Mesothelial cell of epicardium (in vitro differentiated cells): ENCODE measurements at regions not wholly inside any gene's neighbourhood (a gene's known extent, or its start where the extent isn't known, plus 50 kb on each side); places are given as distances from the start of the nearest gene placed in this dataset.

Experiments
- DNase-seq, 2 experiments: peaks; one replicate each; pipeline ENCODE4 v3.0.0; 2021; ENCODE audit warnings: low spot score in 2 of 2; ENCODE audit not compliant: unreplicated experiment in 2 of 2
- H3K27ac Mint-ChIP-seq: 2 replicates; pipeline ENCODE4 v1.8.0; 2021; ENCODE audit warnings: mixed read lengths
- H3K27me3 Mint-ChIP-seq: 2 replicates; pipeline ENCODE4 v1.8.0; 2021; ENCODE audit warnings: low read depth, mixed read lengths
- H3K36me3 Mint-ChIP-seq: 2 replicates; pipeline ENCODE4 v1.8.0; 2021; ENCODE audit warnings: mixed read lengths
- H3K4me1 Mint-ChIP-seq: 2 replicates; pipeline ENCODE4 v1.8.0; 2021; ENCODE audit warnings: mixed read lengths
- H3K4me3 Mint-ChIP-seq: 2 replicates; pipeline ENCODE4 v1.8.0; 2021; ENCODE audit warnings: mild to moderate bottlenecking, moderate library complexity, mixed read lengths
- H3K9me3 Mint-ChIP-seq: 2 replicates; pipeline ENCODE4 v1.8.0; 2021; ENCODE audit warnings: mixed read lengths
- CTCF ChIP-seq: fragments of 200-600 bp; sonication (generic); IDR thresholded peaks from one replicate; pipeline ENCODE4 v1.5.0; 2021; ENCODE audit warnings: antibody characterized with exemption; ENCODE audit not compliant: unreplicated experiment

GRCh38 chr13:34294483-34295129 lies 476.7 kb downstream of the RFC3 start:
- H3K27me3 Mint-ChIP-seq: no peaks in the 10 kb centered on the region
- H3K4me1 Mint-ChIP-seq: peaks cover 2% of the 10 kb centered on the region
- H3K27ac Mint-ChIP-seq: no peak overlapping the region
- H3K9me3 Mint-ChIP-seq: peaks cover 11% of the 10 kb centered on the region
- H3K36me3 Mint-ChIP-seq: no peaks in the 10 kb centered on the region
- TF ChIP-seq CTCF: no peak
- no peak overlapping the region for H3K4me3 Mint-ChIP-seq
- no peak for DNase-seq

- peaks cover 3% of the 10 kb centered on the region for H3K36me3 Mint-ChIP-seq
- peaks cover 4% of the 10 kb centered on the region for H3K4me1 Mint-ChIP-seq
- TF ChIP-seq CTCF: no peak
- no peak overlapping the region for H3K27ac Mint-ChIP-seq
- peaks cover 31% of the 10 kb centered on the region for H3K9me3 Mint-ChIP-seq
- no peak overlapping the region for H3K4me3 Mint-ChIP-seq
- no peak for DNase-seq
- H3K27me3 Mint-ChIP-seq: no peaks in the 10 kb centered on the region
These were observed 482.6 kb downstream of the RFC3 start for GRCh38 chr13:34300559-34300958.

GRCh38 chr13:34302596-34302995 lies 484.6 kb downstream of the RFC3 start:
- Mint-ChIP-seq H3K4me3 (no peak overlapping the region), H3K9me3 (peaks cover 44% of the 10 kb centered on the region), H3K36me3 (peaks cover 3% of the 10 kb centered on the region), H3K27ac (no peak overlapping the region), H3K4me1 (peaks cover 4% of the 10 kb centered on the region), H3K27me3 (no peaks in the 10 kb centered on the region)
- DNase-seq: no peak
- TF ChIP-seq CTCF: no peak

GRCh38 chr13:34303346-34303745 lies 485.4 kb downstream of the RFC3 start:
- Mint-ChIP-seq H3K9me3 (peaks cover 40% of the 10 kb centered on the region), H3K4me1 (peaks cover 4% of the 10 kb centered on the region), H3K36me3 (peaks cover 3% of the 10 kb centered on the region), H3K27ac (no peak overlapping the region), H3K4me3 (no peak overlapping the region), H3K27me3 (no peaks in the 10 kb centered on the region)
- no peak for DNase-seq
- no peak for TF ChIP-seq CTCF

GRCh38 chr13:34307607-34308006 lies 489.7 kb downstream of the RFC3 start:
- TF ChIP-seq CTCF: no peak
- Mint-ChIP-seq H3K36me3 (peaks cover 3% of the 10 kb centered on the region), H3K4me3 (no peak overlapping the region), H3K4me1 (peaks cover 13% of the 10 kb centered on the region), H3K27ac (no peak overlapping the region), H3K9me3 (peaks cover 34% of the 10 kb centered on the region), H3K27me3 (no peaks in the 10 kb centered on the region)
- no peak for DNase-seq

GRCh38 chr13:34308725-34309124 lies 490.8 kb downstream of the RFC3 start:
- Mint-ChIP-seq H3K27me3 (no peaks in the 10 kb centered on the region), H3K4me3 (no peak overlapping the region), H3K27ac (no peak overlapping the region), H3K36me3 (peaks cover 3% of the 10 kb centered on the region), H3K4me1 (peaks cover 13% of the 10 kb centered on the region), H3K9me3 (peaks cover 32% of the 10 kb centered on the region)
- TF ChIP-seq CTCF: no peak
- no peak for DNase-seq
